A673 (cell line): ENCODE measurements at regions not wholly inside any gene's neighbourhood (a gene's known extent, or its start where the extent isn't known, plus 50 kb on each side); places are given as distances from the start of the nearest gene placed in this dataset.

Source experiments
- BruUV-seq: library from RNA; stranded (reverse); fragments of 400-500 nt; replicated peaks from 2 replicates; lab custom pipeline; 2021; lab: Mats Ljungman, UMichigan
- CTCF ChIA-PET: fragments of 300-600 bp; sonication (Branson Sonifier 250); formaldehyde crosslinking; loops from one replicate; lab custom pipeline; 2022; ENCODE audit warnings: antibody characterized with exemption; lab: Charles Lee
- POLR2A ChIA-PET: fragments of 300-600 bp; sonication (Branson Sonifier 250); formaldehyde crosslinking; loops from one replicate; lab custom pipeline; 2022; ENCODE audit warnings: antibody characterized with exemption; ENCODE audit not compliant: low non-redundant PET; lab: Charles Lee
- DNase-seq: peaks from one replicate; pipeline ENCODE4 v3.0.0-alpha.2; 2015; ENCODE audit warnings: low spot score
- H3K27ac ChIP-seq: fragments of 200-600 bp; sonication (generic); 2 replicates; pipeline ENCODE4 v1.5.1; 2016; ENCODE audit warnings: mixed run types, low read depth, mild to moderate bottlenecking, mixed read lengths, antibody characterized with exemption, low read length; ENCODE audit not compliant: poor library complexity, severe bottlenecking
- H3K27me3 ChIP-seq: fragments of 200-600 bp; sonication (generic); replicated peaks from 2 replicates; pipeline ENCODE4 v1.6.1; 2017; ENCODE audit warnings: mixed run types, low read depth, mild to moderate bottlenecking, mixed read lengths, antibody characterized with exemption, low read length; ENCODE audit not compliant: insufficient read depth, poor library complexity
- H3K36me3 ChIP-seq: fragments of 200-600 bp; sonication (generic); 2 replicates; pipeline ENCODE4 v1.6.1; 2016; ENCODE audit warnings: mixed run types, mild to moderate bottlenecking, mixed read lengths, antibody characterized with exemption, low read length; ENCODE audit not compliant: insufficient read depth, poor library complexity, severe bottlenecking
- H3K4me1 ChIP-seq: fragments of 200-600 bp; sonication (generic); 2 replicates; pipeline ENCODE4 v1.6.1; 2017; ENCODE audit warnings: mixed run types, mild to moderate bottlenecking, mixed read lengths, antibody characterized with exemption, low read length; ENCODE audit not compliant: insufficient read depth, poor library complexity, severe bottlenecking
- H3K4me3 ChIP-seq: fragments of 200-600 bp; sonication (generic); 2 replicates; pipeline ENCODE4 v1.5.1; 2016; ENCODE audit warnings: low read depth, mixed run types, mild to moderate bottlenecking, mixed read lengths, low read length; ENCODE audit not compliant: poor library complexity, severe bottlenecking
- H3K9me3 ChIP-seq: fragments of 200-600 bp; sonication (generic); 2 replicates; pipeline ENCODE4 v1.6.1; 2016; ENCODE audit warnings: mixed run types, low read depth, mild to moderate bottlenecking, mixed read lengths, antibody characterized with exemption, low read length; ENCODE audit not compliant: poor library complexity, severe bottlenecking
- EZH2 ChIP-seq: fragments of 200-600 bp; sonication (generic); IDR thresholded peaks from 2 replicates; pipeline ENCODE4 v1.6.1; 2017; ENCODE audit warnings: borderline replicate concordance, low read depth, mild to moderate bottlenecking, mixed read lengths, antibody characterized with exemption, low read length; ENCODE audit not compliant: poor library complexity, severe bottlenecking
- intact Hi-C: fragments of 100-400 bp; cut with micrococcal nuclease; formaldehyde crosslinking; loops from one replicate; pipeline ENCODE4 v1.10.0; 2022; ENCODE audit not compliant: unreplicated experiment
- TF ChIP-seq, protein P1 (sequence below): fragments of 300-800, 200-600 bp; sonication (generic); conservative IDR thresholded peaks from 2 replicates; pipeline ENCODE4 v1.5.1; 2017; ENCODE audit warnings: low read depth, mild to moderate bottlenecking, antibody characterized with exemption, low read length, moderate library complexity, mixed read lengths

- Histone ChIP-seq H3K27me3 (peaks cover 28% of the 10 kb centered on the region), H3K36me3 (no peaks in the 10 kb centered on the region), H3K4me3 (no peak overlapping the region), H3K9me3 (no peaks in the 10 kb centered on the region), H3K27ac (no peak overlapping the region), H3K4me1 (no peaks in the 10 kb centered on the region)
- no peak for TF ChIP-seq EZH2
- TF ChIP-seq, protein P1, sequence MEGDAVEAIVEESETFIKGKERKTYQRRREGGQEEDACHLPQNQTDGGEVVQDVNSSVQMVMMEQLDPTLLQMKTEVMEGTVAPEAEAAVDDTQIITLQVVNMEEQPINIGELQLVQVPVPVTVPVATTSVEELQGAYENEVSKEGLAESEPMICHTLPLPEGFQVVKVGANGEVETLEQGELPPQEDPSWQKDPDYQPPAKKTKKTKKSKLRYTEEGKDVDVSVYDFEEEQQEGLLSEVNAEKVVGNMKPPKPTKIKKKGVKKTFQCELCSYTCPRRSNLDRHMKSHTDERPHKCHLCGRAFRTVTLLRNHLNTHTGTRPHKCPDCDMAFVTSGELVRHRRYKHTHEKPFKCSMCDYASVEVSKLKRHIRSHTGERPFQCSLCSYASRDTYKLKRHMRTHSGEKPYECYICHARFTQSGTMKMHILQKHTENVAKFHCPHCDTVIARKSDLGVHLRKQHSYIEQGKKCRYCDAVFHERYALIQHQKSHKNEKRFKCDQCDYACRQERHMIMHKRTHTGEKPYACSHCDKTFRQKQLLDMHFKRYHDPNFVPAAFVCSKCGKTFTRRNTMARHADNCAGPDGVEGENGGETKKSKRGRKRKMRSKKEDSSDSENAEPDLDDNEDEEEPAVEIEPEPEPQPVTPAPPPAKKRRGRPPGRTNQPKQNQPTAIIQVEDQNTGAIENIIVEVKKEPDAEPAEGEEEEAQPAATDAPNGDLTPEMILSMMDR = no peak
- CTCF ChIA-PET = interaction anchor here (0.6 kb wide), 1 partner anchor 9 kb away, joined by 4 read pairs; no protein-coding TSS in a partner anchor
- intact Hi-C loops = no loop called here
- POLR2A ChIA-PET = no interaction called here
- BruUV-seq = no TSS peak
- DNase-seq = no peak
These were observed 672.5 kb upstream of the TMEM132C start for GRCh38 chr12:127594351-127594970.

- intact Hi-C loops = no loop called here
- BruUV-seq = no TSS peak
- no peaks in the 10 kb centered on the region for H3K36me3 ChIP-seq
- peaks cover 23% of the 10 kb centered on the region for H3K27me3 ChIP-seq
- no peaks in the 10 kb centered on the region for H3K4me1 ChIP-seq
- H3K9me3 ChIP-seq = no peaks in the 10 kb centered on the region
- POLR2A ChIA-PET = no interaction called here
- no peak for DNase-seq
- TF ChIP-seq EZH2 = no peak
- TF ChIP-seq, protein P1 = no peak
- CTCF ChIA-PET = no interaction called here
- H3K4me3 ChIP-seq = no peak overlapping the region
- no peak overlapping the region for H3K27ac ChIP-seq
These were observed 671.5 kb upstream of the TMEM132C start for GRCh38 chr12:127595506-127595905.

- Histone ChIP-seq H3K9me3 (no peaks in the 10 kb centered on the region), H3K4me1 (no peaks in the 10 kb centered on the region), H3K27ac (no peak overlapping the region), H3K27me3 (peaks cover 10% of the 10 kb centered on the region), H3K4me3 (no peak overlapping the region), H3K36me3 (no peaks in the 10 kb centered on the region)
- intact Hi-C loops = no loop called here
- TF ChIP-seq, protein P1 = no peak
- TF ChIP-seq EZH2 = no peak
- no TSS peak for BruUV-seq
- no peak for DNase-seq
- ChIA-PET CTCF (no interaction called here), POLR2A (no interaction called here)
These were observed 670.1 kb upstream of the TMEM132C start for GRCh38 chr12:127596891-127597290.
